GM23338 (cell line): ENCODE measurements at regions not wholly inside any gene's neighbourhood (a gene's known extent, or its start where the extent isn't known, plus 50 kb on each side); places are given as distances from the start of the nearest gene placed in this dataset.

Source experiments
- ATAC-seq: fragments of 200-7000 bp; cut with Tn5 transposase; 3 replicates; pipeline ENCODE4 v1.9.1; 2020
- DNase-seq: peaks from one replicate; pipeline ENCODE4 v3.0.0-alpha.2; 2015; ENCODE audit warnings: low spot score
- H2AFZ ChIP-seq: fragments of 200-600 bp; sonication (generic); 2 replicates; pipeline ENCODE4 v1.8.0; 2016; ENCODE audit warnings: antibody characterized with exemption, mild to moderate bottlenecking, moderate library complexity
- H3F3A ChIP-seq: fragments of 200-600 bp; sonication (generic); replicated peaks from 2 replicates; pipeline ENCODE4 v1.8.0; 2017; ENCODE audit warnings: antibody characterized with exemption, mixed run types, low read depth
- H3K27ac ChIP-seq: fragments of 200-600 bp; sonication (generic); 2 replicates; pipeline ENCODE4 v1.6.1; 2016; ENCODE audit warnings: low read depth
- H3K27me3 ChIP-seq: fragments of 200-600 bp; sonication (generic); 2 replicates; pipeline ENCODE4 v1.8.0; 2016; ENCODE audit warnings: mild to moderate bottlenecking, mixed run types, moderate library complexity; ENCODE audit not compliant: insufficient read depth
- H3K36me3 ChIP-seq: fragments of 200-600 bp; sonication (generic); 2 replicates; pipeline ENCODE4 v1.8.0; 2016; ENCODE audit warnings: mild to moderate bottlenecking; ENCODE audit not compliant: insufficient read depth
- H3K4me1 ChIP-seq: fragments of 200-600 bp; sonication (generic); 2 replicates; pipeline ENCODE4 v1.8.0; 2016; ENCODE audit warnings: mild to moderate bottlenecking, moderate library complexity; ENCODE audit not compliant: insufficient read depth
- H3K4me2 ChIP-seq: fragments of 200-600 bp; sonication (generic); 2 replicates; pipeline ENCODE4 v1.7.1; 2017; ENCODE audit warnings: mixed run types
- H3K4me3 ChIP-seq: fragments of 200-600 bp; sonication (generic); 2 replicates; pipeline ENCODE4 v1.6.1; 2016; ENCODE audit warnings: mixed run types
- H3K79me2 ChIP-seq: fragments of 200-600 bp; sonication (generic); replicated peaks from 2 replicates; pipeline ENCODE4 v1.8.0; 2017; ENCODE audit warnings: mild to moderate bottlenecking; ENCODE audit not compliant: insufficient read depth
- H3K9me2 ChIP-seq: fragments of 200-600 bp; sonication (generic); 2 replicates; pipeline ENCODE4 v1.8.0; 2017; ENCODE audit not compliant: insufficient read depth
- H4K20me1 ChIP-seq: fragments of 200-600 bp; sonication (generic); replicated peaks from 2 replicates; pipeline ENCODE4 v1.8.0; 2017; ENCODE audit warnings: mild to moderate bottlenecking; ENCODE audit not compliant: insufficient read depth
- H3K27ac Mint-ChIP-seq: 2 replicates; pipeline ENCODE4 v1.8.0; 2020; ENCODE audit warnings: inconsistent platforms, mild to moderate bottlenecking, moderate library complexity, mixed read lengths
- H3K27me3 Mint-ChIP-seq: 3 replicates; pipeline ENCODE4 v1.8.0; 2022; ENCODE audit warnings: low read depth, mild to moderate bottlenecking, moderate library complexity, mixed read lengths, inconsistent platforms; ENCODE audit not compliant: insufficient read depth, poor library complexity
- H3K36me3 Mint-ChIP-seq: 3 replicates; pipeline ENCODE4 v1.8.0; 2021; ENCODE audit warnings: low read depth, mild to moderate bottlenecking, inconsistent platforms, moderate library complexity, mixed read lengths
- H3K4me1 Mint-ChIP-seq: 3 replicates; pipeline ENCODE4 v1.8.0; 2020; ENCODE audit warnings: mild to moderate bottlenecking, inconsistent platforms, mixed read lengths
- H3K4me3 Mint-ChIP-seq: 3 replicates; pipeline ENCODE4 v1.8.0; 2021; ENCODE audit warnings: moderate library complexity, mild to moderate bottlenecking, inconsistent platforms, mixed read lengths
- H3K9me3 Mint-ChIP-seq: 3 replicates; pipeline ENCODE4 v1.8.0; 2020; ENCODE audit warnings: moderate library complexity, mild to moderate bottlenecking, inconsistent platforms, mixed read lengths
- EZH2 ChIP-seq: fragments of 200-600 bp; sonication (generic); IDR thresholded peaks from one replicate; pipeline ENCODE4 v1.8.0; 2017; ENCODE audit warnings: antibody characterized with exemption, mild to moderate bottlenecking, low read depth; ENCODE audit not compliant: unreplicated experiment
- EZH2phosphoT487 ChIP-seq: fragments of 200-600 bp; sonication (generic); IDR thresholded peaks from one replicate; pipeline ENCODE4 v1.8.1; 2018; ENCODE audit warnings: antibody characterized with exemption; ENCODE audit not compliant: unreplicated experiment
- NANOG ChIP-seq: IDR thresholded peaks from 2 replicates; pipeline ENCODE4 v1.6.1; 2016; ENCODE audit warnings: antibody characterized with exemption, borderline replicate concordance
- STAT1 ChIP-seq: IDR thresholded peaks from one replicate; pipeline ENCODE4 v1.6.1; 2016; ENCODE audit warnings: antibody characterized with exemption; ENCODE audit not compliant: unreplicated experiment
- ZNF114 ChIP-seq: fragments of 250-450 bp; sonication (Bioruptor Pico); IDR thresholded peaks from 2 replicates; pipeline ENCODE4 v1.5.0; 2020; ENCODE audit warnings: mild to moderate bottlenecking, moderate library complexity
- ZNF331 ChIP-seq: fragments of 250-450 bp; sonication (Bioruptor Pico); IDR thresholded peaks from 2 replicates; pipeline ENCODE4 v1.5.0; 2020; ENCODE audit warnings: low read depth, mild to moderate bottlenecking, moderate library complexity
- ZNF462 ChIP-seq: fragments of 250-450 bp; sonication (Bioruptor Pico); IDR thresholded peaks from 2 replicates; pipeline ENCODE4 v1.5.0; 2020; ENCODE audit warnings: mild to moderate bottlenecking, moderate library complexity
- TF ChIP-seq, protein P1 (sequence below), 2 experiments: fragments of 200-600 bp in 1 of 2; sonication (generic) in 1 of 2; conservative IDR thresholded peaks; 2 replicates each; pipeline versions ENCODE4 v1.5.1 to v1.6.1; 2016 to 2017; ENCODE audit warnings: antibody characterized with exemption in 2 of 2, low read depth in 2 of 2, mild to moderate bottlenecking in 2 of 2, moderate library complexity in 1 of 2

DNA sequence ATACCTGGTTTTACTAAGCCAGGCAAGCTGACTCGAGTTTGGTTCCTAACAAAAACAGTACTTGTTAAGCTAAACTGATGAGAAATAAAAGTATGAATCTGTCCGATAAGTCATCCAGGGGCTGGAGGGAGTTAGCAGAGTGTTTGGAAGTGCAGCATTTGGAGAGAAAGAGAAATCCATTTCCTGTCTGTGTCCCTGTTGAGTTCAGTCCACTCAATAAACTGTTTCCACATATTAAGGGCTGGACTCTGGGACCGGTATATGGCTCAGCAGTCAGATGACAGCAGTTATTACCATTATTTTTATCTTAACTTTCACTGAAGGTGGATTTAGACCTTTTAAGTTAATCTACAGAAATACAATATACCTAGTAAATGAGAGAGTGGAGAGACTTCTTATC is 130.6 kb upstream of the ADRA1B start (continued):
- TF ChIP-seq ZNF462 (CRISPR knock-in tag) (no peak), ZNF331 (no peak), STAT1 (no peak), EZH2 (no peak), NANOG (no peak)
- TF ChIP-seq, protein P1, sequence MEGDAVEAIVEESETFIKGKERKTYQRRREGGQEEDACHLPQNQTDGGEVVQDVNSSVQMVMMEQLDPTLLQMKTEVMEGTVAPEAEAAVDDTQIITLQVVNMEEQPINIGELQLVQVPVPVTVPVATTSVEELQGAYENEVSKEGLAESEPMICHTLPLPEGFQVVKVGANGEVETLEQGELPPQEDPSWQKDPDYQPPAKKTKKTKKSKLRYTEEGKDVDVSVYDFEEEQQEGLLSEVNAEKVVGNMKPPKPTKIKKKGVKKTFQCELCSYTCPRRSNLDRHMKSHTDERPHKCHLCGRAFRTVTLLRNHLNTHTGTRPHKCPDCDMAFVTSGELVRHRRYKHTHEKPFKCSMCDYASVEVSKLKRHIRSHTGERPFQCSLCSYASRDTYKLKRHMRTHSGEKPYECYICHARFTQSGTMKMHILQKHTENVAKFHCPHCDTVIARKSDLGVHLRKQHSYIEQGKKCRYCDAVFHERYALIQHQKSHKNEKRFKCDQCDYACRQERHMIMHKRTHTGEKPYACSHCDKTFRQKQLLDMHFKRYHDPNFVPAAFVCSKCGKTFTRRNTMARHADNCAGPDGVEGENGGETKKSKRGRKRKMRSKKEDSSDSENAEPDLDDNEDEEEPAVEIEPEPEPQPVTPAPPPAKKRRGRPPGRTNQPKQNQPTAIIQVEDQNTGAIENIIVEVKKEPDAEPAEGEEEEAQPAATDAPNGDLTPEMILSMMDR (conservative IDR thresholded peaks at IDR 0.05; ENCODE audit: low read depth in 2 of 2), result no peak

DNA sequence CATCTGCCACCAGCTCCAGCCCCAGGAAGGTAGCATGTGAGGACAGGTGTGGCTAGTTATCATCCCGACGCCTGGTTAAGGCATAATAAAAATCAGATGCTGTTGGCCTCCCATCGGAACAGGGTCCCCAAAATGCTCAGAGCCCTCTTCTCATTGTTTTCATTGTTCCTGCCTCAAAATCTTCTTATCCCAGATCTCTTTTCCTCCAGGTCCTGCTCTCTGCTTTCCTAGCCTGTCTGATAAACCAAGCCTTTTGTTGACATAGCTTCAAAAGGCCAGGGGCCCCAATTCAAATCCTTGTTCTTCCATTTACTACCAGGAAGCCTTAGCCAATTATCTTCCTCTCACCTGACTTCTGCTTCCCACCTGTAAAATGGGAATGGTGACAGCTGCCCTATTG is 130.1 kb upstream of the ADRA1B start:
- Histone ChIP-seq H3K79me2 (no peaks in the 10 kb centered on the region), H2AFZ (no peak overlapping the region), H3F3A (no peaks in the 10 kb centered on the region), H3K4me3 (no peak overlapping the region), H4K20me1 (no peaks in the 10 kb centered on the region), H3K9me2 (0 out of 2 replicates have a peak, but pooled peaks cover 3% of the 10 kb centered on the region), H3K27me3 (no peaks in the 10 kb centered on the region), H3K4me2 (no peak overlapping the region), H3K36me3 (no peaks in the 10 kb centered on the region), H3K27ac (no peak overlapping the region), H3K4me1 (peaks cover 8% of the 10 kb centered on the region; the same call in 1 of the 2 replicates)
- Mint-ChIP-seq H3K4me3 (no peak overlapping the region), H3K4me1 (peaks cover 13% of the 10 kb centered on the region; the same call in 2 of the 3 replicates), H3K9me3 (no peaks in the 10 kb centered on the region), H3K27me3 (peaks cover 6% of the 10 kb centered on the region), H3K27ac (no peak overlapping the region), H3K36me3 (no peaks in the 10 kb centered on the region)
- ATAC-seq (no peak), DNase-seq (no peak)
- TF ChIP-seq NANOG (no peak), ZNF462 (CRISPR knock-in tag) (no peak), EZH2phosphoT487 (no peak), ZNF114 (CRISPR knock-in tag) (no peak)
